ENCODE measurements at regions not wholly inside any gene's neighbourhood (a gene's known extent, or its start where the extent isn't known, plus 50 kb on each side); places are given as distances from the start of the nearest gene placed in this dataset.

- intact Hi-C loops (cut with micrococcal nuclease; ENCODE audit: unreplicated experiment) (loop anchor here (10.0 kb wide), 1 partner anchor 344 kb away; no protein-coding TSS in a partner anchor), in situ Hi-C loops (cut with HindIII; ENCODE audit: low pct_unique_long_range_greater_than_20kb, low sequenced_read_pairs) (loop anchor here (25.0 kb wide), 1 partner anchor 918 kb away; no protein-coding TSS in a partner anchor)
- CTCF ChIA-PET = interaction anchor here (1.2 kb wide), 1 partner anchor 12 kb away, joined by 3 read pairs; no protein-coding TSS in a partner anchor
- TF ChIP-seq POLR2AphosphoS5 (IDR thresholded peaks at IDR 0.05; ENCODE audit: low read depth, low read length) (no peak), TCF7L2 (IDR thresholded peaks at IDR 0.05; ENCODE audit: low read depth, low read length) (no peak), SIN3A (IDR thresholded peaks at IDR 0.05; ENCODE audit: borderline replicate concordance, insufficient read depth, low read depth, low read length) (no peak), REST (IDR thresholded peaks at IDR 0.05; ENCODE audit: insufficient read depth in 1 of 2, low read depth in 2 of 2, low read length in 1 of 2) (no peak), CTCF (IDR thresholded peaks at IDR 0.05) (no peak)
- no TSS peak for BruUV-seq (replicated peaks)
- Histone ChIP-seq H3K4me1 (ENCODE audit: control insufficient read depth, insufficient read depth, low read length) (no peaks in the 10 kb centered on the region), H3K36me3 (ENCODE audit: control insufficient read depth, insufficient read depth, low read length) (no peaks in the 10 kb centered on the region), H3K9me3 (ENCODE audit: control insufficient read depth, insufficient read depth, low read depth, low read length) (no peaks in the 10 kb centered on the region), H3K27me3 (ENCODE audit: control insufficient read depth, insufficient read depth, low read length) (no peaks in the 10 kb centered on the region), H3K27ac (ENCODE audit: low read length) (no peak overlapping the region), H3K4me3 (ENCODE audit: low read depth in 2 of 2, low read length in 2 of 2) (no peak overlapping the region)
- DNase-seq (ENCODE audit: low read depth, low spot score) (no peak), ATAC-seq (no peak)
- POLR2A ChIA-PET = no interaction called here
These were observed 356.4 kb upstream of the CCNH start for GRCh38 chr5:87769157-87769556.

GRCh38 chr5:87768190-87768589 is 355.5 kb upstream of the CCNH start:
- intact Hi-C loops (cut with micrococcal nuclease; ENCODE audit: unreplicated experiment) = loop anchor here (10.0 kb wide), 1 partner anchor 343 kb away; no protein-coding TSS in a partner anchor
- H3K4me1 ChIP-seq (ENCODE audit: control insufficient read depth, insufficient read depth, low read length) = no peaks in the 10 kb centered on the region
- DNase-seq (ENCODE audit: low read depth, low spot score) (no peak), ATAC-seq (no peak)
- no peak overlapping the region for H3K27ac ChIP-seq (ENCODE audit: low read length)
- in situ Hi-C loops (cut with HindIII; ENCODE audit: low pct_unique_long_range_greater_than_20kb, low sequenced_read_pairs) = loop anchor here (25.0 kb wide), 1 partner anchor 919 kb away; no protein-coding TSS in a partner anchor
- H3K36me3 ChIP-seq (ENCODE audit: control insufficient read depth, insufficient read depth, low read length) = no peaks in the 10 kb centered on the region
- no peaks in the 10 kb centered on the region for H3K27me3 ChIP-seq (ENCODE audit: control insufficient read depth, insufficient read depth, low read length)
- POLR2A ChIA-PET = no interaction called here
- TF ChIP-seq REST (IDR thresholded peaks at IDR 0.05; ENCODE audit: insufficient read depth in 1 of 2, low read depth in 2 of 2, low read length in 1 of 2) (no peak), CTCF (IDR thresholded peaks at IDR 0.05) (no peak), POLR2AphosphoS5 (IDR thresholded peaks at IDR 0.05; ENCODE audit: low read depth, low read length) (no peak), SIN3A (IDR thresholded peaks at IDR 0.05; ENCODE audit: borderline replicate concordance, insufficient read depth, low read depth, low read length) (no peak), TCF7L2 (IDR thresholded peaks at IDR 0.05; ENCODE audit: low read depth, low read length) (no peak)
- H3K9me3 ChIP-seq (ENCODE audit: control insufficient read depth, insufficient read depth, low read depth, low read length) = no peaks in the 10 kb centered on the region
- H3K4me3 ChIP-seq (ENCODE audit: low read depth in 2 of 2, low read length in 2 of 2) = no peak overlapping the region
- no TSS peak for BruUV-seq (replicated peaks)
- CTCF ChIA-PET = no interaction called here

Measured in Panc1 (cell line).